Kidney (tissue), 13 donors: ENCODE measurements at regions not wholly inside any gene's neighbourhood (a gene's known extent, or its start where the extent isn't known, plus 50 kb on each side); places are given as distances from the start of the nearest gene placed in this dataset.

ENCODE experiments used
- DNase-seq, 5 donors: peaks; one replicate each; pipeline ENCODE4 v3.0.0-alpha.2; 2013 to 2020
- FAIRE-seq: peaks from 2 replicates; lab custom pipeline; 2012; peaks lifted over from hg19 to GRCh38; lab: Jason Lieb, UNC
- H3K27ac ChIP-seq, 2 donors: one replicate each; pipeline ENCODE4 v1.7.0; 2013; ENCODE audit warnings: low read depth in 2 of 2, low read length in 2 of 2, inconsistent platforms in 1 of 2
- H3K27me3 ChIP-seq: one replicate; pipeline ENCODE4 v1.7.1; 2013; ENCODE audit warnings: low read length, inconsistent platforms; ENCODE audit not compliant: control insufficient read depth, insufficient read depth
- H3K36me3 ChIP-seq, 3 donors: one replicate each; pipeline versions ENCODE4 v1.7.0 to v1.7.1; 2013; ENCODE audit warnings: low read length in 3 of 3, control low read depth in 1 of 3, inconsistent platforms in 1 of 3; ENCODE audit not compliant: insufficient read depth in 3 of 3, control insufficient read depth in 2 of 3
- H3K4me1 ChIP-seq, 3 donors: one replicate each; pipeline versions ENCODE4 v1.7.0 to v1.7.1; 2013; ENCODE audit warnings: low read length in 3 of 3, inconsistent platforms in 1 of 3, low read depth in 1 of 3; ENCODE audit not compliant: control insufficient read depth in 2 of 3, insufficient read depth in 2 of 3
- H3K4me3 ChIP-seq, 3 donors: one replicate each; pipeline versions ENCODE4 v1.7.0 to v1.8.1; 2013; ENCODE audit warnings: low read length in 3 of 3, control low read depth in 1 of 3, inconsistent platforms in 1 of 3
- H3K9ac ChIP-seq, 3 donors: one replicate each; pipeline versions ENCODE4 v1.7.0 to v1.7.1; 2013; ENCODE audit warnings: low read length in 3 of 3, control low read depth in 1 of 3, inconsistent platforms in 1 of 3
- H3K9me3 ChIP-seq, 3 donors: one replicate each; pipeline versions ENCODE4 v1.7.0 to v1.7.1; 2013; ENCODE audit warnings: low read length in 3 of 3, control low read depth in 1 of 3, inconsistent platforms in 1 of 3; ENCODE audit not compliant: control insufficient read depth in 2 of 3, insufficient read depth in 1 of 3
- CTCF ChIP-seq: IDR thresholded peaks from 3 replicates; pipeline ENCODE4 v1.5.1; 2012; ENCODE audit warnings: mild to moderate bottlenecking, moderate library complexity, borderline replicate concordance; ENCODE audit not compliant: insufficient read depth; ENCODE audit errors: extremely low read depth
- intact Hi-C: fragments of 100-400 bp; cut with DNase I; formaldehyde crosslinking; loops from one replicate; pipeline ENCODE4 v1.11.1; 2022
- donor health status: control.
- donor health status: control.
- donor health status: control.
- donor health status: control.
- donor health status: control.
- donor health status: DM: yes; HTN: yes; CAD: no.
- donor health status: Normal renal cell carcinoma (clear cell type).

- Histone ChIP-seq H3K36me3 (no peaks in the 10 kb centered on the region), H3K4me3 (no peak overlapping the region), H3K4me1 (no peaks in the 10 kb centered on the region), H3K27me3 (no peaks in the 10 kb centered on the region), H3K27ac (no peak overlapping the region), H3K9ac (no peak overlapping the region), H3K9me3 (peaks cover 0 to 7% (median 0%) of the 10 kb centered on the region in 3 donors)
- TF ChIP-seq CTCF, result no peak
- DNase-seq (no peak), FAIRE-seq (no peak)
- intact Hi-C loops, result no loop called here
Measured at GRCh38 chr5:142461028-142461590, 136.3 kb upstream of the SPRY4 start.

- Histone ChIP-seq H3K9ac (no peak overlapping the region), H3K36me3 (no peaks in the 10 kb centered on the region), H3K4me1 (no peaks in the 10 kb centered on the region), H3K27ac (no peak overlapping the region), H3K27me3 (no peaks in the 10 kb centered on the region), H3K4me3 (no peak overlapping the region), H3K9me3 (peaks cover 0 to 8% (median 0%) of the 10 kb centered on the region in 3 donors)
- intact Hi-C loops, result no loop called here
- FAIRE-seq, result no peak
- TF ChIP-seq CTCF, result no peak
- no peak for DNase-seq
Measured at GRCh38 chr5:142459209-142459608, 134.4 kb upstream of the SPRY4 start.

GRCh38 chr5:142455856-142456255 is 131.0 kb upstream of the SPRY4 start:
- intact Hi-C loops, result no loop called here
- H3K4me3 ChIP-seq, result no peak overlapping the region
- no peak for FAIRE-seq

More at GRCh38 chr5:142455856-142456255, 131.0 kb upstream of the SPRY4 start:
- no peak overlapping the region for H3K27ac ChIP-seq
- H3K27me3 ChIP-seq, result no peaks in the 10 kb centered on the region
- H3K9me3 ChIP-seq, result peaks cover 0 to 8% (median 0%) of the 10 kb centered on the region in 3 donors
- peaks cover 0 to 6% (median 0%) of the 10 kb centered on the region in 3 donors for H3K4me1 ChIP-seq
- H3K36me3 ChIP-seq, result no peaks in the 10 kb centered on the region
- no peak for TF ChIP-seq CTCF
- no peak overlapping the region for H3K9ac ChIP-seq
- no peak for DNase-seq
